H1 (cell line): ENCODE measurements at regions not wholly inside any gene's neighbourhood (a gene's known extent, or its start where the extent isn't known, plus 50 kb on each side); places are given as distances from the start of the nearest gene placed in this dataset.

Experiments
- CTCF ChIA-PET: fragments of 300-600 bp; sonication (Branson Sonifier 250); formaldehyde crosslinking; loops from one replicate; lab custom pipeline; 2021; ENCODE audit not compliant: partially characterized antibody; lab: Charles Lee
- POLR2A ChIA-PET: fragments of 300-600 bp; sonication (Branson Sonifier 250); formaldehyde crosslinking; loops from one replicate; lab custom pipeline; 2021; ENCODE audit warnings: inconsistent platforms; ENCODE audit not compliant: partially characterized antibody; lab: Charles Lee
- DNase-seq, 2 experiments: peaks; one replicate each; pipeline versions ENCODE4 v3.0.0 to v3.0.0-alpha.2; 2010 to 2022; ENCODE audit warnings: low spot score in 2 of 2, low read depth in 1 of 2, mixed read lengths in 1 of 2
- FAIRE-seq: peaks from 2 replicates; lab custom pipeline; 2011; peaks lifted over from hg19 to GRCh38; lab: Jason Lieb, UNC
- H2AFZ ChIP-seq: 2 replicates; pipeline ENCODE4 v1.8.1; 2012; ENCODE audit warnings: low read length, inconsistent platforms
- H2AK5ac ChIP-seq: 2 replicates; pipeline ENCODE4 v1.6.1; 2013; ENCODE audit warnings: low read depth, low read length
- H2BK120ac ChIP-seq: replicated peaks from 2 replicates; pipeline ENCODE3; 2013; ENCODE audit warnings: low read depth, low read length, inconsistent platforms
- H2BK12ac ChIP-seq: 2 replicates; pipeline ENCODE4 v1.6.1; 2013; ENCODE audit warnings: low read depth, low read length
- H2BK15ac ChIP-seq: 2 replicates; pipeline ENCODE4 v1.6.1; 2013; ENCODE audit warnings: low read length
- H2BK20ac ChIP-seq: 2 replicates; pipeline ENCODE4 v1.6.1; 2013; ENCODE audit warnings: low read length
- H2BK5ac ChIP-seq: 2 replicates; pipeline ENCODE4 v1.6.1; 2013; ENCODE audit warnings: low read depth, low read length
- H3K14ac ChIP-seq: 2 replicates; pipeline ENCODE4 v1.6.1; 2013; ENCODE audit warnings: inconsistent platforms; ENCODE audit not compliant: insufficient read length
- H3K18ac ChIP-seq: 2 replicates; pipeline ENCODE4 v1.6.1; 2013; ENCODE audit warnings: low read length; ENCODE audit errors: extremely low read depth
- H3K23ac ChIP-seq: 2 replicates; pipeline ENCODE4 v1.6.1; 2013; ENCODE audit warnings: inconsistent platforms; ENCODE audit not compliant: insufficient read length
- H3K23me2 ChIP-seq: 2 replicates; pipeline ENCODE4 v1.6.1; 2013; ENCODE audit warnings: low read depth, low read length
- H3K27ac ChIP-seq: 2 replicates; pipeline ENCODE4 v1.6.1; 2011; ENCODE audit warnings: low read depth, low read length, inconsistent platforms
- H3K27me3 ChIP-seq, 4 experiments: replicated peaks in 1 of 4; 1 replicate in 1 of 4; 2 replicates in 3 of 4; pipeline versions ENCODE4 v1.6.1 to v1.8.1; 2011 to 2013; ENCODE audit warnings: low read length in 3 of 4, mild to moderate bottlenecking in 3 of 4, inconsistent platforms in 2 of 4, mixed read lengths in 2 of 4, moderate library complexity in 1 of 4; ENCODE audit not compliant: control insufficient read depth in 3 of 4, insufficient read depth in 3 of 4; ENCODE audit errors: extremely low read depth in 1 of 4
- H3K36me3 ChIP-seq, 4 experiments: 2 replicates each; pipeline versions ENCODE4 v1.6.1 to v1.8.1; 2011 to 2013; ENCODE audit warnings: mild to moderate bottlenecking in 4 of 4, low read length in 3 of 4, moderate library complexity in 2 of 4, control low read depth in 1 of 4, inconsistent platforms in 1 of 4; ENCODE audit not compliant: insufficient read depth in 4 of 4, control insufficient read depth in 2 of 4
- H3K4ac ChIP-seq: replicated peaks from 2 replicates; pipeline ENCODE3; 2013; ENCODE audit warnings: low read length, low read depth, mixed read lengths, inconsistent platforms; ENCODE audit not compliant: insufficient read length
- H3K4me1 ChIP-seq, 4 experiments: replicated peaks in 1 of 4; 1 replicate in 1 of 4; 2 replicates in 3 of 4; pipeline versions ENCODE4 v1.6.1 to v1.8.1; 2011 to 2013; ENCODE audit warnings: low read length in 3 of 4, inconsistent platforms in 2 of 4, mixed read lengths in 1 of 4; ENCODE audit not compliant: insufficient read depth in 4 of 4, control insufficient read depth in 3 of 4
- H3K4me2 ChIP-seq, 2 experiments: 2 replicates each; pipeline versions ENCODE4 v1.6.1 to v1.8.1; 2011 to 2013; ENCODE audit warnings: low read depth in 2 of 2, low read length in 2 of 2, control low read depth in 1 of 2, inconsistent platforms in 1 of 2, mild to moderate bottlenecking in 1 of 2; ENCODE audit not compliant: insufficient read depth in 1 of 2
- H3K4me3 ChIP-seq, 4 experiments: fragments of 200-600, 300-600 bp in 1 of 4; sonication (generic), shearing (Covaris generic), sonication (Bioruptor Twin) in 1 of 4; 2 replicates each; pipeline versions ENCODE4 v1.5.1 to v1.8.1; 2011 to 2016; ENCODE audit warnings: low read length in 4 of 4, low read depth in 3 of 4, control low read depth in 2 of 4, inconsistent platforms in 2 of 4, mild to moderate bottlenecking in 2 of 4, mixed read lengths in 1 of 4, moderate library complexity in 1 of 4; ENCODE audit not compliant: insufficient read depth in 2 of 4; ENCODE audit errors: extremely low read depth in 1 of 4
- H3K56ac ChIP-seq: replicated peaks from 2 replicates; pipeline ENCODE3; 2013; ENCODE audit warnings: low read depth, mild to moderate bottlenecking, mixed read lengths, low read length, inconsistent platforms; ENCODE audit not compliant: insufficient read length
- H3K79me1 ChIP-seq: 2 replicates; pipeline ENCODE4 v1.6.1; 2013; ENCODE audit warnings: low read depth, low read length, control low read depth
- H3K79me2 ChIP-seq, 2 experiments: 2 replicates each; pipeline versions ENCODE4 v1.6.1 to v1.8.1; 2012 to 2013; ENCODE audit warnings: low read length in 2 of 2, mild to moderate bottlenecking in 2 of 2, inconsistent platforms in 1 of 2; ENCODE audit not compliant: insufficient read depth in 2 of 2, control insufficient read depth in 1 of 2
- H3K9ac ChIP-seq, 4 experiments: replicated peaks in 1 of 4; 1 replicate in 1 of 4; 2 replicates in 3 of 4; pipeline versions ENCODE4 v1.6.1 to v1.8.1; 2011 to 2013; ENCODE audit warnings: low read depth in 3 of 4, low read length in 3 of 4, control low read depth in 2 of 4, mild to moderate bottlenecking in 2 of 4, moderate library complexity in 2 of 4, inconsistent platforms in 1 of 4; ENCODE audit errors: extremely low read depth in 1 of 4
- H3K9me3 ChIP-seq, 2 experiments: 2 replicates each; pipeline versions ENCODE4 v1.6.1 to v1.8.1; 2012 to 2013; ENCODE audit warnings: mild to moderate bottlenecking in 2 of 2, moderate library complexity in 2 of 2, control low read depth in 1 of 2, inconsistent platforms in 1 of 2, low read depth in 1 of 2, low read length in 1 of 2, mixed read lengths in 1 of 2; ENCODE audit not compliant: insufficient read depth in 2 of 2
- H4K20me1 ChIP-seq, 2 experiments: replicated peaks in 1 of 2; 2 replicates each; pipeline versions ENCODE3 to v1.8.1; 2011 to 2013; ENCODE audit warnings: inconsistent platforms in 2 of 2, low read length in 2 of 2, mild to moderate bottlenecking in 1 of 2; ENCODE audit not compliant: insufficient read depth in 2 of 2, control insufficient read depth in 1 of 2
- H4K5ac ChIP-seq: 2 replicates; pipeline ENCODE4 v1.6.1; 2013; ENCODE audit warnings: low read length, low read depth, mixed read lengths, inconsistent platforms; ENCODE audit not compliant: insufficient read length
- H4K8ac ChIP-seq: 2 replicates; pipeline ENCODE4 v1.8.0; 2013; ENCODE audit warnings: mild to moderate bottlenecking, moderate library complexity, low read length, inconsistent platforms; ENCODE audit not compliant: insufficient read depth; ENCODE audit errors: extremely low read depth
- H4K91ac ChIP-seq: replicated peaks from 2 replicates; pipeline ENCODE3; 2013; ENCODE audit warnings: low read length, mixed read lengths, inconsistent platforms; ENCODE audit not compliant: insufficient read length
- CBX8 ChIP-seq: fragments of 300-800, 300-1000 bp; sonication (generic); IDR thresholded peaks from 2 replicates; pipeline ENCODE4 v1.7.1; 2016; ENCODE audit warnings: low read depth, low read length, borderline replicate concordance
- CHD2 ChIP-seq: IDR thresholded peaks from 2 replicates; pipeline ENCODE4 v1.6.1; 2012; ENCODE audit warnings: low read length, improper control_type of control experiment
- E2F6 ChIP-seq: IDR thresholded peaks from 2 replicates; pipeline ENCODE4 v1.6.1; 2012; ENCODE audit warnings: inconsistent platforms
- HDAC2 ChIP-seq, 2 experiments: fragments of 300-600 bp in 1 of 2; sonication (generic) in 1 of 2; IDR thresholded peaks; 2 replicates each; pipeline ENCODE4 v1.6.1; 2011 to 2012; ENCODE audit warnings: low read depth in 2 of 2, low read length in 2 of 2, mild to moderate bottlenecking in 2 of 2, moderate library complexity in 2 of 2, borderline replicate concordance in 1 of 2, inconsistent platforms in 1 of 2
- NRF1 ChIP-seq: IDR thresholded peaks from 2 replicates; pipeline ENCODE4 v1.6.1; 2011; ENCODE audit warnings: mild to moderate bottlenecking, low read depth, low read length, improper control_type of control experiment
- SUZ12 ChIP-seq: fragments of 200-600 bp; sonication (generic); IDR thresholded peaks from 2 replicates; pipeline ENCODE4 v1.6.1; 2012; ENCODE audit warnings: mild to moderate bottlenecking, inconsistent platforms, low read length, moderate library complexity, mixed read lengths
- WGBS, 2 experiments: shearing (Covaris generic) in 1 of 2; methylation state at CpG; one replicate each; pipeline versions ENCODE4 v1.1.6 to v1.1.7; 2013 to 2015; ENCODE audit warnings: low lambda C conversion rate in 2 of 2, mixed read lengths in 2 of 2, inconsistent platforms in 1 of 2, low coverage in 1 of 2, missing lambda C conversion rate in 1 of 2; ENCODE audit not compliant: insufficient replicate concordance in 2 of 2, insufficient coverage in 1 of 2, insufficient read length in 1 of 2; ENCODE audit errors: extremely low coverage in 1 of 2, missing lambda C conversion rate in 1 of 2; 5-methylcytosine and 5-hydroxymethylcytosine counted together

- Histone ChIP-seq H3K23ac (no peak overlapping the region), H3K4ac (no peak overlapping the region), H2BK20ac (no peak overlapping the region), H3K56ac (no peak overlapping the region), H2AK5ac (no peak overlapping the region), H3K23me2 (no peaks in the 10 kb centered on the region), H3K79me2 (no peaks in the 10 kb centered on the region), H3K4me1 (peaks cover 0 to 6% (median 4%) of the 10 kb centered on the region in 4 experiments; a peak in 4 of 7 replicates), H3K79me1 (no peaks in the 10 kb centered on the region), H4K91ac (no peak overlapping the region), H3K36me3 (no peaks in the 10 kb centered on the region), H3K18ac (no peak overlapping the region), H3K4me2 (no peak overlapping the region), H3K27ac (no peak overlapping the region), H4K5ac (no peak overlapping the region), H2BK120ac (no peak overlapping the region), H2BK5ac (no peak overlapping the region), H2BK15ac (no peak overlapping the region), H3K9me3 (no peaks in the 10 kb centered on the region), H4K8ac (no peak overlapping the region), H2BK12ac (no peak overlapping the region), H3K14ac (no peak overlapping the region), H3K27me3 (no peaks in the 10 kb centered on the region), H2AFZ (no peak overlapping the region; the same call in 1 of the 2 replicates), H3K9ac (no peak overlapping the region), H3K4me3 (no peak overlapping the region), H4K20me1 (no peaks in the 10 kb centered on the region)
- DNase-seq (no peak), FAIRE-seq (no peak)
- TF ChIP-seq HDAC2 (IDR thresholded peaks at IDR 0.05; ENCODE audit: borderline replicate concordance in 1 of 2, low read depth in 2 of 2, low read length in 2 of 2) = no peak
- TF ChIP-seq CHD2 = no peak
- no peak for TF ChIP-seq NRF1
- no peak for TF ChIP-seq E2F6
- no peak for TF ChIP-seq CBX8
- TF ChIP-seq SUZ12 = no peak
- ChIA-PET CTCF (no interaction called here), POLR2A (no interaction called here)
- 93% methylated on average over 6 of the region's 7 CpGs; no CpG with 5 or more reads in 1 of the 2 experiments for WGBS, 2 experiments
Measured at GRCh38 chr5:158179271-158179670, 320.3 kb upstream of the CLINT1 start.
